ENCODE measurements at regions not wholly inside any gene's neighbourhood (a gene's known extent, or its start where the extent isn't known, plus 50 kb on each side); places are given as distances from the start of the nearest gene placed in this dataset.
"Not testable (repeated sequence)": the region's sequence is repeated elsewhere in the genome, so short reads cannot be mapped to it uniquely, and the experiment has no call there.

DNA sequence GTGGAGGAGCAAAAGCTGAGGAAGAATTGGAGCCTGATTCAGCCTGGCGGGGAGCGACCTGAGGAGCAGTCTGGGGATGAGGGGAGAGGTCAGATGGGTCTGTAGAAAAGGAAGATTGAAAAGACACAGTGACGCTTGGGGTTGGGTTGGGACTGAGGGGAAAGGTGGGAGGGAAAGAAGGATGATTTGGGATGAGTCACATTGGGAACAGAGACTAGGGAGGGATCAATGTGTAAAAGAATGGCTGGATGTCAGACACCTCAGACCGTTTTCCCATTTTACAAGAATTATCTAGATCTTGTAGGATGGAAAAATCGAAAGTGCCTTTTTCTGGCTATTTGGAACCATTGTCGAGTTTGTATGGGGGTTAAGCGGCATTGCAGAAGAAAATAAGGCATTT, 1076.5 kb downstream of the DNAJB9 start:
- H3K4me3 ChIP-seq (replicated peaks; ENCODE audit: insufficient read depth, low read length): no peak overlapping the region
- H3K27me3 ChIP-seq (ENCODE audit: insufficient read depth, poor library complexity, severe bottlenecking): no peaks in the 10 kb centered on the region
- H3K27ac ChIP-seq (replicated peaks): no peak overlapping the region
- TF ChIP-seq, protein P1, sequence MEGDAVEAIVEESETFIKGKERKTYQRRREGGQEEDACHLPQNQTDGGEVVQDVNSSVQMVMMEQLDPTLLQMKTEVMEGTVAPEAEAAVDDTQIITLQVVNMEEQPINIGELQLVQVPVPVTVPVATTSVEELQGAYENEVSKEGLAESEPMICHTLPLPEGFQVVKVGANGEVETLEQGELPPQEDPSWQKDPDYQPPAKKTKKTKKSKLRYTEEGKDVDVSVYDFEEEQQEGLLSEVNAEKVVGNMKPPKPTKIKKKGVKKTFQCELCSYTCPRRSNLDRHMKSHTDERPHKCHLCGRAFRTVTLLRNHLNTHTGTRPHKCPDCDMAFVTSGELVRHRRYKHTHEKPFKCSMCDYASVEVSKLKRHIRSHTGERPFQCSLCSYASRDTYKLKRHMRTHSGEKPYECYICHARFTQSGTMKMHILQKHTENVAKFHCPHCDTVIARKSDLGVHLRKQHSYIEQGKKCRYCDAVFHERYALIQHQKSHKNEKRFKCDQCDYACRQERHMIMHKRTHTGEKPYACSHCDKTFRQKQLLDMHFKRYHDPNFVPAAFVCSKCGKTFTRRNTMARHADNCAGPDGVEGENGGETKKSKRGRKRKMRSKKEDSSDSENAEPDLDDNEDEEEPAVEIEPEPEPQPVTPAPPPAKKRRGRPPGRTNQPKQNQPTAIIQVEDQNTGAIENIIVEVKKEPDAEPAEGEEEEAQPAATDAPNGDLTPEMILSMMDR (IDR thresholded peaks at IDR 0.05; ENCODE audit: insufficient read depth, low read length): no peak
- DNase-seq (ENCODE audit: low read depth in 1 of 2, low spot score in 1 of 2): no peak

DNA sequence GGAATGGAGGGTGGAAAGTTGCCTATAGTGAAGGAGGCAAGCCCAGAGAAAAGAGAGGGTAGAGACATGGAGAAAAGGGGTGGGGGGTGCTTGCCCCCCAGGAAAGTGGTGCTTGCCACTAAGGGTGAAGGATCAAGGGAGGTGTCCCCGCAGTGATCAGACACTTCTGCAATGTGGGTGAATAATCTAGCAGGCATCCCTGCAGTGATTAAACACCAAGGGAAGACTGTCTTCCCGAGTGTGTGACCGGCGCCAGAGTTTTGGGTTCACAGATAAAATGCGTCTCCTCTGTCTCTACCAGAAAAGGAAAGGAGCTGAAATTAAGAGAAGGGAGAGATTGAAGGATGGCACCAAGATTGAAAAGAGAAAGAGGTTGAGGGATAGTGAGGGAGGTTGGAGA, 1076.9 kb downstream of the DNAJB9 start:
- H3K27me3 ChIP-seq (ENCODE audit: insufficient read depth, poor library complexity, severe bottlenecking); H3K27ac ChIP-seq (replicated peaks); H3K4me3 ChIP-seq (replicated peaks; ENCODE audit: insufficient read depth, low read length); DNase-seq (ENCODE audit: low read depth in 1 of 2, low spot score in 1 of 2): not testable (repeated sequence)

DNA sequence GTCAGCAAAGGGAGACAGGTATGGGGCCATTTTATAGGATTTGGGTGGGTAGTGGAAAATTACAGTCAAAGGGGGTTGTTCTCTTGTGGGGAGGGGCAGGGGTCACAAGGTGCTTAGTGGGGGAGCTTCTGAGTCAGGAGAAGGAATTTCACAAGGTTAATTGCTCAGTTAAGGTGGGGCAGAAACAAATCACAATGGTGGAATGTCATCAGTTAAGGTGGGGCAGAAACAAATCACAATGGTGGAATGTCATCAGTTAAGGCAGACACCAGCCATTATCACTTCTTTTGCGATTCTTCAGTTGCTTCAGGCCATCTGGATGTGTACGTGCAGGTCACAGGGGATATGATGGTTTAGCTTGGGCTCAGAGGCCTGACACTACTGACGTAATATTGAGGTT, 1077.6 kb downstream of the DNAJB9 start:
- not testable (repeated sequence) for H3K27me3 ChIP-seq (ENCODE audit: insufficient read depth, poor library complexity, severe bottlenecking)

DNA sequence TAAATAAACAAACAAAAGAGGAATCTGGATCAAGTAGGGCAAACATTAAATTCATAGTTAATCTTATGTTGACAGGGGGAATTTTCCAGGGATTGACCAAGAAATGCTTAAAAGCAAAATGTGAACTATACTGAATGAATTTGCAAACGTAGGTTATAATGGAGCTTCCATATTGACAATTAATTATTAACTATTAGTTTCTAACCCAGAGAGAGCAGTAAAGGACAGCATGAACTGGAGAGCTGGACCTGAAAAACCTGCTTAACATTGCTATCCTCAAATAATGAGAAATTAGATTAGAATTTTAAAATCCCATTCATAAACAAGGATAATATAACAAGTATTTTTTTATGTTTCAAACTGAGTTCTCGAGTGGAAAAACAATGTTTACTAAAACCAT, 1089.6 kb downstream of the DNAJB9 start:
- TF ChIP-seq, protein P1 (IDR thresholded peaks at IDR 0.05; ENCODE audit: insufficient read depth, low read length): no peak
- TF ChIP-seq, protein P2, sequence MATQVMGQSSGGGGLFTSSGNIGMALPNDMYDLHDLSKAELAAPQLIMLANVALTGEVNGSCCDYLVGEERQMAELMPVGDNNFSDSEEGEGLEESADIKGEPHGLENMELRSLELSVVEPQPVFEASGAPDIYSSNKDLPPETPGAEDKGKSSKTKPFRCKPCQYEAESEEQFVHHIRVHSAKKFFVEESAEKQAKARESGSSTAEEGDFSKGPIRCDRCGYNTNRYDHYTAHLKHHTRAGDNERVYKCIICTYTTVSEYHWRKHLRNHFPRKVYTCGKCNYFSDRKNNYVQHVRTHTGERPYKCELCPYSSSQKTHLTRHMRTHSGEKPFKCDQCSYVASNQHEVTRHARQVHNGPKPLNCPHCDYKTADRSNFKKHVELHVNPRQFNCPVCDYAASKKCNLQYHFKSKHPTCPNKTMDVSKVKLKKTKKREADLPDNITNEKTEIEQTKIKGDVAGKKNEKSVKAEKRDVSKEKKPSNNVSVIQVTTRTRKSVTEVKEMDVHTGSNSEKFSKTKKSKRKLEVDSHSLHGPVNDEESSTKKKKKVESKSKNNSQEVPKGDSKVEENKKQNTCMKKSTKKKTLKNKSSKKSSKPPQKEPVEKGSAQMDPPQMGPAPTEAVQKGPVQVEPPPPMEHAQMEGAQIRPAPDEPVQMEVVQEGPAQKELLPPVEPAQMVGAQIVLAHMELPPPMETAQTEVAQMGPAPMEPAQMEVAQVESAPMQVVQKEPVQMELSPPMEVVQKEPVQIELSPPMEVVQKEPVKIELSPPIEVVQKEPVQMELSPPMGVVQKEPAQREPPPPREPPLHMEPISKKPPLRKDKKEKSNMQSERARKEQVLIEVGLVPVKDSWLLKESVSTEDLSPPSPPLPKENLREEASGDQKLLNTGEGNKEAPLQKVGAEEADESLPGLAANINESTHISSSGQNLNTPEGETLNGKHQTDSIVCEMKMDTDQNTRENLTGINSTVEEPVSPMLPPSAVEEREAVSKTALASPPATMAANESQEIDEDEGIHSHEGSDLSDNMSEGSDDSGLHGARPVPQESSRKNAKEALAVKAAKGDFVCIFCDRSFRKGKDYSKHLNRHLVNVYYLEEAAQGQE (IDR thresholded peaks at IDR 0.05; ENCODE audit: insufficient replicate concordance, low read depth): no peak
- TF ChIP-seq GABPA (IDR thresholded peaks at IDR 0.05; ENCODE audit: low read depth) (no peak), POLR2AphosphoS5 (IDR thresholded peaks at IDR 0.05; ENCODE audit: low read depth) (no peak), SPI1 (IDR thresholded peaks at IDR 0.05; ENCODE audit: borderline replicate concordance, low read depth) (no peak)
- no peak for DNase-seq (ENCODE audit: low read depth in 1 of 2, low spot score in 1 of 2)
- no peak overlapping the region for H3K4me3 ChIP-seq (replicated peaks; ENCODE audit: insufficient read depth, low read length)
- H3K27me3 ChIP-seq (ENCODE audit: insufficient read depth, poor library complexity, severe bottlenecking): no peaks in the 10 kb centered on the region
- no peak overlapping the region for H3K27ac ChIP-seq (replicated peaks)

More for the DNA sequence above, 1077.6 kb downstream of the DNAJB9 start:
- H3K4me3 ChIP-seq (replicated peaks; ENCODE audit: insufficient read depth, low read length); DNase-seq (ENCODE audit: low read depth in 1 of 2, low spot score in 1 of 2); H3K27ac ChIP-seq (replicated peaks): not testable (repeated sequence)

DNA sequence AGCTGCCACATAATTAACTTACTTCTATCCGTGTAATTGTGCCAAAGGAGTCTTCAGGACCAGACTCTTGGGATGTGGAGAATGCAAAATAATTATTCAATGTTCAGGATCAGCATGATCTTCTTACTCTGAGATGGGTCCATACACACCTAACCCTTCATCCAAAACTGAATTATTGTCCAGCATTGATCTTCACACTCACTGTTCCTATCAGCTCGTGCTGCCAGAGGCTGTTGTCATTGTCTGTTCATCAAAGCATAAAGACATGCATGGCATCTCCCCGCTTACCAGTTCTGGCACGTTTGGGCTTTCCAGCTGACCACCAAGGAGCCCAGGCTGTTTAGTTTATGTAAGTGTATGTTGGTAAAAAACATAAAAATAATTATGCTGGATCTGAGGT, 1090.7 kb downstream of the DNAJB9 start:
- Histone ChIP-seq H3K27me3 (ENCODE audit: insufficient read depth, poor library complexity, severe bottlenecking) (no peaks in the 10 kb centered on the region), H3K27ac (replicated peaks) (no peak overlapping the region), H3K4me3 (replicated peaks; ENCODE audit: insufficient read depth, low read length) (no peak overlapping the region)
- no peak for DNase-seq (ENCODE audit: low read depth in 1 of 2, low spot score in 1 of 2)
- TF ChIP-seq SPI1 (IDR thresholded peaks at IDR 0.05; ENCODE audit: borderline replicate concordance, low read depth): no peak
- TF ChIP-seq GABPA (IDR thresholded peaks at IDR 0.05; ENCODE audit: low read depth): no peak
- TF ChIP-seq, protein P2 (IDR thresholded peaks at IDR 0.05; ENCODE audit: insufficient replicate concordance, low read depth): no peak
- no peak for TF ChIP-seq POLR2AphosphoS5 (IDR thresholded peaks at IDR 0.05; ENCODE audit: low read depth)
- TF ChIP-seq, protein P1 (IDR thresholded peaks at IDR 0.05; ENCODE audit: insufficient read depth, low read length): no peak

Measured in HL-60 (cell line).